ENCODE measurements at regions not wholly inside any gene's neighbourhood (a gene's known extent, or its start where the extent isn't known, plus 50 kb on each side); places are given as distances from the start of the nearest gene placed in this dataset.

DNA sequence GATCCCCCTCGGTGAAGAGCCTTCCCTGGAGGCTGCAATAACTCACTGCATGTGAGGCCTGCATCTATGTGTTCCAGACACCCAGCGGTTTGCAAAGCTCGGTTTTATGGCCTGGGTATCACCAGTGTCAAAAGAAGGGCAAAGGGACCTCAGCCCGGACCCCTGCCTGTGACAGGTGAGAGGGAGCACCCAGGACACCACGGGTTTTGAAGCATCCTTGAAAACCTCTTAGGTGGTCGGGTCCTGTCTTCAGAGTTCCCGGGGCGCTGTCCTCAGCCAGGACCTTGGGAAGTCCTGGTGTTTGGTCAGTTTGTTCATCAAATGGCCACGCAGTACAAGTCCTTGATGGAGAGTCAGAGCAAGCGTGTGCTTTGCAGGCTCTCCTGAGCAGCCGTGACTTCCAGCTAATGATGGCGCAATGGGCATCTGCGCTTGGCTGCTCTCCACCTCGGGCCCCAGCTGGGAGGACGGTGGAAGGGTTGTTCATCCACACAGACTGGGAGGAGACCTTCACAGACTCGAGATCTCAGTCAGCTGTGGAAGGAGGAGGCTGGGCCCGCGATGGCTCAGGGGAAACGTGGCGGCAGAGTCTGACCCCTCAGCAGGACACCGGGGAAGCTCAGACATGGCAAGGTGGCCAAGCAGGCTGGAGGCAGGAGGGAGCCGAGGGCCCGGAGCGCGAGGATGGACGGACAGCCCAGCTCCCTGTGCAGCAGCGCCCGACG lies 113.1 kb upstream of the GPC1 start:
- no peaks in the 10 kb centered on the region for H3K9me3 ChIP-seq (ENCODE audit: control insufficient read depth, insufficient read depth, low read length)
- no peaks in the 10 kb centered on the region for H3K36me3 ChIP-seq (ENCODE audit: control insufficient read depth, insufficient read depth, low read length)
- H3K4me3 ChIP-seq (ENCODE audit: low read depth, low read length): no peak overlapping the region
- H3K4me1 ChIP-seq (ENCODE audit: control insufficient read depth, insufficient read depth, low read length): no peaks in the 10 kb centered on the region; the same call in 1 of the 2 replicates
- no peak overlapping the region for H3K27ac ChIP-seq (ENCODE audit: low read depth, low read length)
- no peaks in the 10 kb centered on the region; the same call in 1 of the 2 replicates for H3K27me3 ChIP-seq (ENCODE audit: control insufficient read depth, insufficient read depth, low read length)
- no peak overlapping the region for H3K9ac ChIP-seq (ENCODE audit: low read depth, low read length)

- Histone ChIP-seq H3K9ac (ENCODE audit: low read depth, low read length) (no peak overlapping the region), H3K27ac (ENCODE audit: low read depth, low read length) (no peak overlapping the region), H3K4me3 (ENCODE audit: low read depth, low read length) (no peak overlapping the region), H3K4me1 (ENCODE audit: control insufficient read depth, insufficient read depth, low read length) (no peaks in the 10 kb centered on the region; the same call in 1 of the 2 replicates), H3K36me3 (ENCODE audit: control insufficient read depth, insufficient read depth, low read length) (no peaks in the 10 kb centered on the region), H3K9me3 (ENCODE audit: control insufficient read depth, insufficient read depth, low read length) (no peaks in the 10 kb centered on the region), H3K27me3 (ENCODE audit: control insufficient read depth, insufficient read depth, low read length) (no peaks in the 10 kb centered on the region; the same call in 1 of the 2 replicates)
Observed at GRCh38 chr2:240322991-240323390, 112.5 kb upstream of the GPC1 start.

- Histone ChIP-seq H3K27me3 (ENCODE audit: control insufficient read depth, insufficient read depth, low read length) (no peaks in the 10 kb centered on the region; the same call in 1 of the 2 replicates), H3K9ac (ENCODE audit: low read depth, low read length) (no peak overlapping the region), H3K9me3 (ENCODE audit: control insufficient read depth, insufficient read depth, low read length) (no peaks in the 10 kb centered on the region), H3K36me3 (ENCODE audit: control insufficient read depth, insufficient read depth, low read length) (no peaks in the 10 kb centered on the region), H3K4me3 (ENCODE audit: low read depth, low read length) (no peak overlapping the region), H3K27ac (ENCODE audit: low read depth, low read length) (no peak overlapping the region), H3K4me1 (ENCODE audit: control insufficient read depth, insufficient read depth, low read length) (no peaks in the 10 kb centered on the region; the same call in 1 of the 2 replicates)
Observed at GRCh38 chr2:240323601-240324291, 111.7 kb upstream of the GPC1 start.

DNA sequence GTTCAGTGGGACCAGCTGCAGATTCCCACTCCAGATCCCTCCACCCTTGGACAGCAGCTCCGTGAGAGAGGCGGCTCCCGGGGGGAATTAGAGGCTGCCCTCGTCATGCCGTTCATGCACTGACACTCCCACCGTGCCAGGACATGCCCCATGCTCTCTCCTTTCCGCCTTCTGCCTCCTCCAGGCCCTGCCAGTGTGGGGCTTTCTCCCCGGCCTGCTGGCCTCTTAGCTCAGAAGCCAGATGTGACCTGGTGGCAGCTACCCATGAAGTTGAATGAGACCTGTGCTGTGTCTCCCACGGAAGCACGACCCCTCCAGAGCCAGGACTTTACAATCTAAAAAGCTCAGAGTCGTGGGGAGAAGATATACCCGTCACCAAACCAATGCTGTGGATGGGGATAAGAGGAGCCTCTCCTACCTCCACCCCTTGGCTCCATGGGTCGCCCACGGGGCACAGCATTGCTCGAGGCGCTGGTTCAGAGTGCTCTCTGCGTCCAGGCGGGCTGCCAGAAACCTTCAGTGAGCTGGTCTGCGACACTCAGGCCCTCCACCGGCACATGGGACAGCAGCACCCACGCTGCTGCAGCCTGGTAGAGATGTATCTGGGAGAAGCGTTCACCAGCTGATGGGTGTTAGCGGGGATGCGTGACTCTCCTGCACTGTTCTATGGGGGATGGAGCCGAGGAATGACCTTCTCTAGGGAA lies 111.0 kb upstream of the GPC1 start:
- Histone ChIP-seq H3K9ac (ENCODE audit: low read depth, low read length) (no peak overlapping the region), H3K36me3 (ENCODE audit: control insufficient read depth, insufficient read depth, low read length) (no peaks in the 10 kb centered on the region), H3K9me3 (ENCODE audit: control insufficient read depth, insufficient read depth, low read length) (no peaks in the 10 kb centered on the region), H3K4me3 (ENCODE audit: low read depth, low read length) (no peak overlapping the region), H3K27me3 (ENCODE audit: control insufficient read depth, insufficient read depth, low read length) (no peaks in the 10 kb centered on the region), H3K27ac (ENCODE audit: low read depth, low read length) (no peak overlapping the region), H3K4me1 (ENCODE audit: control insufficient read depth, insufficient read depth, low read length) (no peaks in the 10 kb centered on the region; the same call in 1 of the 2 replicates)

DNA sequence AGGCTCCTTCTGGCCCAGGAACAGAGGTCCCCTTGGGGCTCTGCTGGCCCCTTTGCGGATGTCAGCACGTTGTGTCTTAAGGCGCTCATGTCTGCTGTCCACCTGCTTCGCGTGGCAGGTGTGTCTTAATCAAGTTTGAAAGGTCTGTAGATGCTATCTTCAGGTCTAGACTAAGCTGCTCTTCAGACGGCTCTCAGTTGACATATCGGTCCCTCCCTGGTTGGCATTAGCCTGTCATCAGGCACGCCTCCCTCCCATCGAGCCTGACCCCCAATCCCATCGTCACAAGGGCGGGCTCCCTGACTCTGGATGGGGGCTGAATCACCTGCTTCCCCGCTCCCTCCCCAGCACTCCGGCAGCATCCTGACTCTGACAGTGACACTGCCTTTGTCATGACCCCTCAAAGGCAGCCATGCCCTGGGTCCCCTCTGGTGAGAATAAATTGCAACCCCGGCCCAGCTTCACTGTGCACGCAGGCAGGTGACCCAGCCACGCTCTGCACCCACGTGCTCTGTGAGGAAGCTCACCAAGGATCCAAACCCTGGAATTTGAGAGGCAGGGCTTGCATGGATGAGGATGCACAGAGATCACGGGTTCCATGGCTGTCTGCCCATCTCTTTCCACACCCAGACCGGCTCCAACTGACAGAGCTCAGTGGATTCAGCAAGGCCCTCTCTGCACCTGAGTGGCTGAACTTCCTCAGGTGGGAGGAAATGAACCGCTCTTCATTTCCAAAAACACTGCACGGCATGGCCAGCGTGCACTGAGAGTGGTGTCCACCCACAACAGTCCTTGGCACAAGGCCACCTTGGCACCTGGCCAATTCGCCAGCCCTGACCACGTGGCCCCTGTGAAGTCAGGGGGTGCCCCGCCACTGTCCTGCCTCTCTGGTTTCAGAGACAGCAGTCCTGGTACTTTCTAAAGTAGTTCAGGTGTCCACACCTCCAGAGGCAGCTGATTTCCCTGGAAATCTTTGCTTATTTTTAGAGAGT lies 110.2 kb upstream of the GPC1 start:
- no peaks in the 10 kb centered on the region for H3K27me3 ChIP-seq (ENCODE audit: control insufficient read depth, insufficient read depth, low read length)
- H3K4me3 ChIP-seq (ENCODE audit: low read depth, low read length): no peak overlapping the region
- no peaks in the 10 kb centered on the region for H3K36me3 ChIP-seq (ENCODE audit: control insufficient read depth, insufficient read depth, low read length)
- H3K4me1 ChIP-seq (ENCODE audit: control insufficient read depth, insufficient read depth, low read length): no peaks in the 10 kb centered on the region
- H3K27ac ChIP-seq (ENCODE audit: low read depth, low read length): no peak overlapping the region
- H3K9ac ChIP-seq (ENCODE audit: low read depth, low read length): no peak overlapping the region
- H3K9me3 ChIP-seq (ENCODE audit: control insufficient read depth, insufficient read depth, low read length): no peaks in the 10 kb centered on the region

GRCh38 chr2:240326246-240326645 lies 109.2 kb upstream of the GPC1 start:
- no peaks in the 10 kb centered on the region for H3K36me3 ChIP-seq (ENCODE audit: control insufficient read depth, insufficient read depth, low read length)
- H3K4me3 ChIP-seq (ENCODE audit: low read depth, low read length): no peak overlapping the region
- no peak overlapping the region for H3K9ac ChIP-seq (ENCODE audit: low read depth, low read length)
- peaks cover 4% of the 10 kb centered on the region; the same call in 1 of the 2 replicates for H3K9me3 ChIP-seq (ENCODE audit: control insufficient read depth, insufficient read depth, low read length)
- no peak overlapping the region for H3K27ac ChIP-seq (ENCODE audit: low read depth, low read length)
- no peaks in the 10 kb centered on the region for H3K4me1 ChIP-seq (ENCODE audit: control insufficient read depth, insufficient read depth, low read length)
- no peaks in the 10 kb centered on the region for H3K27me3 ChIP-seq (ENCODE audit: control insufficient read depth, insufficient read depth, low read length)

GRCh38 chr2:240326886-240327285 lies 108.6 kb upstream of the GPC1 start:
- Histone ChIP-seq H3K9me3 (ENCODE audit: control insufficient read depth, insufficient read depth, low read length) (peaks cover 7% of the 10 kb centered on the region; the same call in 1 of the 2 replicates), H3K27me3 (ENCODE audit: control insufficient read depth, insufficient read depth, low read length) (no peaks in the 10 kb centered on the region), H3K9ac (ENCODE audit: low read depth, low read length) (no peak overlapping the region), H3K27ac (ENCODE audit: low read depth, low read length) (no peak overlapping the region), H3K4me1 (ENCODE audit: control insufficient read depth, insufficient read depth, low read length) (no peaks in the 10 kb centered on the region), H3K4me3 (ENCODE audit: low read depth, low read length) (no peak overlapping the region), H3K36me3 (ENCODE audit: control insufficient read depth, insufficient read depth, low read length) (no peaks in the 10 kb centered on the region)

- H3K4me1 ChIP-seq (ENCODE audit: control insufficient read depth, insufficient read depth, low read length): no peaks in the 10 kb centered on the region
- no peaks in the 10 kb centered on the region for H3K27me3 ChIP-seq (ENCODE audit: control insufficient read depth, insufficient read depth, low read length)
- peaks cover 9% of the 10 kb centered on the region; the same call in 1 of the 2 replicates for H3K9me3 ChIP-seq (ENCODE audit: control insufficient read depth, insufficient read depth, low read length)
- no peaks in the 10 kb centered on the region for H3K36me3 ChIP-seq (ENCODE audit: control insufficient read depth, insufficient read depth, low read length)
- no peak overlapping the region for H3K27ac ChIP-seq (ENCODE audit: low read depth, low read length)
- no peak overlapping the region for H3K4me3 ChIP-seq (ENCODE audit: low read depth, low read length)
- no peak overlapping the region for H3K9ac ChIP-seq (ENCODE audit: low read depth, low read length)
Observed at GRCh38 chr2:240327566-240327965, 107.9 kb upstream of the GPC1 start.

DNA sequence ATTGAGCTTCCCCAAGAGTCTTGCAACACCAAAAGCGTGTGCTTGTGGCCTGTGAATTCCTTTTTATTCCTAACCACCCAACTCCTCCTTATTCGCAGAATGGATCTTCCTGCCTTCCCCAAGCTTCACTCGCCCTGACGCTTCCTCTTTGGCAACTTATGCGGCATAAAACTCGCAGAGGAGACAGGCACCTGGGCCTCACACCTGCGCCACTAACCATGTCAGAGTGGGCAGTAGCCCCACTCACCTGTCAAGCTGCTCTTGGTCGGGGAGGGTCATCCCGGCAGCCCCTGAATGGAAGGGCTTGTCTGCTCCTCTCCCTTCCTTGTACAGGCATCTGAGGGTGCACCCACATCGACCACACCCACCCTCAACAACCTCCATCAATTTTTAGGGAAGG lies 106.9 kb upstream of the GPC1 start:
- no peaks in the 10 kb centered on the region for H3K27me3 ChIP-seq (ENCODE audit: control insufficient read depth, insufficient read depth, low read length)
- no peak overlapping the region for H3K27ac ChIP-seq (ENCODE audit: low read depth, low read length)
- H3K36me3 ChIP-seq (ENCODE audit: control insufficient read depth, insufficient read depth, low read length): no peaks in the 10 kb centered on the region
- H3K9me3 ChIP-seq (ENCODE audit: control insufficient read depth, insufficient read depth, low read length): peaks cover 9% of the 10 kb centered on the region; the same call in 1 of the 2 replicates
- H3K9ac ChIP-seq (ENCODE audit: low read depth, low read length): no peak overlapping the region
- H3K4me1 ChIP-seq (ENCODE audit: control insufficient read depth, insufficient read depth, low read length): no peaks in the 10 kb centered on the region
- H3K4me3 ChIP-seq (ENCODE audit: low read depth, low read length): no peak overlapping the region

DNA sequence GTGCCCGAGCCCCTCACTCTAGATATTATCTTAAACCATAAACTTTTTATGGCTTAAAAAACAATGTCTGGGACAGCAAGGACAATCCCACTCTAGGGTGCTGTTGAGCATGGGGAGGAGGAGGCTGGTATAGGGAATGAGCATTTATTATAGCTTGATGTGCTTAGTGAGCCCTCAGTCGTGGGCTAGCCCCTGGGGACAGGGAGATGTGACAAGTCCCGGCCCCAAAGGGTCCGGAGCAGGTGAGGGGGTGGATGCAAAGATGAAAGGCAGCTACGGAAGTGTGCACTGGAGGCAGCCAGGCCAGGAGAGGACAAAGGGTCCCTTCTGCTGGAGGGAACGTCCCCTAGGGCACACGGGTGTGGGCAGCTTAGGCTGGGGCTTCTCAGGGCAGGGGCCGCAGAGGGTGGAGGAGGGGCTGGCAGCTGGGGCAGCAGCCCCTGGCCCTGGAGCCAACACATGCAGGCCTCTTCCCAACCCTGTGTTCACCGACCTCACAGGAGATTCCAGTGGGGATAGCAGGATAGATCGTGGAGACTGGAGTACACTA lies 106.3 kb upstream of the GPC1 start:
- Histone ChIP-seq H3K4me1 (ENCODE audit: control insufficient read depth, insufficient read depth, low read length) (no peaks in the 10 kb centered on the region), H3K27ac (ENCODE audit: low read depth, low read length) (no peak overlapping the region), H3K4me3 (ENCODE audit: low read depth, low read length) (no peak overlapping the region), H3K27me3 (ENCODE audit: control insufficient read depth, insufficient read depth, low read length) (no peaks in the 10 kb centered on the region), H3K9me3 (ENCODE audit: control insufficient read depth, insufficient read depth, low read length) (peaks cover 9% of the 10 kb centered on the region; the same call in 1 of the 2 replicates), H3K9ac (ENCODE audit: low read depth, low read length) (no peak overlapping the region), H3K36me3 (ENCODE audit: control insufficient read depth, insufficient read depth, low read length) (no peaks in the 10 kb centered on the region)

All from HUES48 (cell line).